ENCODE measurements at regions not wholly inside any gene's neighbourhood (a gene's known extent, or its start where the extent isn't known, plus 50 kb on each side); places are given as distances from the start of the nearest gene placed in this dataset.

DNA sequence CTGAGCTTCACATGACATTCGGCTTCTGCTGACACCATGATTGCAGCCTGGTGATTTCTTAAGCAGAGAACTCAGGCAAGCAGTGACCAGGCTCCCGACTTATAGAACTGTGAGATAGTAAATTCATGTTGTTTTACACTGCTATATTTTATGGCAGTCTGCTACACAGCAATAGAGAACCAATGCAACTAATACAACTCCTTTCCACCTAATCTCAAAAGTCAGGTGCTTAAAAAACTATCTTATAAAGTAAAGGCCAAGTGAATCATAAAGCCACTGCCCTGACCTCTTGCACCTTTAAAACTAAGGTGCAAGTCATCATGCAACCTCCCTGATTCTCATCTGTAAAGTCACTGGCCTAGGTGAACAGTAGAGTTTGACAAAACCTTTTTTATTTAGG is 95.3 kb upstream of the GLS start:
- DNase-seq: no peak

DNA sequence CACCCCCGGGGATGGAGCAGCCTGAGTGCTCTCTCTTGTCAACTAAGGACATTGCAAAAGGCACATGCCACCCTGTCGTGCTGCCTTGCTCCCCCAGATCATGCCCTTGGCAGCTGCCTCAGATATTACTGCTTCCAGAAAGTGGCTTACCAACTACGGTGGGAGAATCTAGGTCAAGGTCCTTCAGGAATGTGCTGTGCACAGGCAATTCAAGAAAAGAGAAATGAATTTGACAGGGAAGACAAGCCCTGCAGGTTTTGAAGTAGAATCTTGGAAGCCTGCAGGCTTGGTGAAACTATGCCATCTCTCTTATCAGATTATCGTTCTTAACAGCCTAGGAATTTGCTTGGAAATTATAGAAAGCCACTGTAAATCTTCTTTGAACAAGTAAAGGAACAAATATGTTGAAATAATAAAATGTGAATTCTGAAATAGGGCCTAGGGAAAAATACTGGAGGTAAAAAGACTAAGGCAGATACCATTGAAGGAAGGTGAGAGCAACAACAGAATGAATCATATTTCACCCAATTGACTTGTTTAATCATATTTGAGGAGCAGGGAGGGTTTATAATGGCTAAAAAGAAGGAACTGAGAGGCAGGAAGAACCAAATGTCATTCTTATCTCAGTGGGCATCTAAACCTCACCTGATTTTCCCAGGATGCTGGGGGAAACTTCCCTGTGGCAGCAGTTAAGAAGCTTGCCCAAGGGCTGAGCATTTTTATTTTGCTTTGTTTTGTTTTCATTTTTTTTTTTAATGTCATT is 94.0 kb upstream of the GLS start:
- peak in 1 of 14 donors; percentile 43 for DNase-seq

DNA sequence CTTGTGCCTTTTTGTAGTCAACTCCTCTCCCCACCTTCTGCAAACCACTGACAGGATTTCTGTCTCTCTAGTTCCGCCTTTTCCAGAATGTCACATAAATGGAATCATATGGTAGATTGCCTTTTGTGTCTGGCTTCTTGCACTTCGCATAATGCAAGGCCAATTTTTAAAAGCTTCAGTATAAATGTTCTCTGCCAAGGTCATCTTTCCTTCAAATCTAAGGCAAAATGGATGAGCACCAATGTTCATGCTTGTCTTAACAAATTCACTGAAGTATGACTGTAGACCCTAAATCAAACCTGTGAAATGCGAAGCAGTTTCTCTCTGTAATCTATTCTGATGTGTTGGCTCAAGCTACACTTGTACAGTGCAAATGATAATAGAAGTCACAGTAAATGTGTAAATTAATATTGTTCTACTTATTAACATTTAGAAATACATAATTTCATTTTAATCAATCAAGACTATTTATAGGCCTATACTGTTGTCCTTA is 92.8 kb upstream of the GLS start:
- DNase-seq: no peak

DNA sequence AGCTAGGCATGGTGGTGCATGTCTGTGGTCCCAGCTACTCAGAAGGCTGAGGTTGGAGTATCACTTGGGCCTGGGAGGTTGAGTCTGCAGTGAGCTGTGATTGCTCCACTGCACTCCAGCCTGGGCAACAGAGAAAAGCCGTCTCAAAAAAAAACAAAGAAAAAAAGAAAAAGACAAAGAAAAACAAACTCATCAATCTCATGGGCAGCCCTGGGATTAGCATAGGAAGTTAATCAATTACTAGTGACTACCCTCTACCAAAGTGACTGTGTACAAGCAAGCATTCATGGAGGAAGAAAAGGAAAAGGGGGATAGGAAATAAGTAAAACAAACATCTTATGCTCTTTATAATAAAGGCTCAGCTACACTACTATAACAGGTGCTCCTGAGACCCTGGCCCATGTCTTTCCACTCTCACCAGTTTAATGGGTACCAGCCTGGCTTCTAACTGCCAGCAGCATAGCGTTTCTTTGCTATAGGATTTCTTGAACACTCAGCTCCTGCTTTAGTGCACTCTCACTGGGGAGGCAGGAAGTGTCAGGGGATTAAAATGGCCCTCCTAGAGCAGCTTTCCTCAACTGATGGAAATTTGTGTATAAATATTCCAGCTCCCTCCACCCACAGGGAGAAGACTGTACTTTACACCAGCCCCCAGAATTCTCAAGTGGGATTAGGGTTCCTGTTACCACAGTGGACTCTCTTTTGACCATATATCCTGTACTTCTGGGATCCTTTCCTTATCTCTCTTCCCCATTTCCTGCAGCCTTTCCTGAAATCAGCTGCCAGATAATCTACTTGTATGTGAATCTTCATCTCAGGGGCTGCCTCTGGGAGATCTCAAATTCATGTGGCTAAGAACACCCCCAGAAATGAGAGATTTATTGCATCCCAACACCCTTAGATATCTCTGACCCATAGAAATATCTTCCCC is 91.3 kb upstream of the GLS start:
- DNase-seq: no peak

DNA sequence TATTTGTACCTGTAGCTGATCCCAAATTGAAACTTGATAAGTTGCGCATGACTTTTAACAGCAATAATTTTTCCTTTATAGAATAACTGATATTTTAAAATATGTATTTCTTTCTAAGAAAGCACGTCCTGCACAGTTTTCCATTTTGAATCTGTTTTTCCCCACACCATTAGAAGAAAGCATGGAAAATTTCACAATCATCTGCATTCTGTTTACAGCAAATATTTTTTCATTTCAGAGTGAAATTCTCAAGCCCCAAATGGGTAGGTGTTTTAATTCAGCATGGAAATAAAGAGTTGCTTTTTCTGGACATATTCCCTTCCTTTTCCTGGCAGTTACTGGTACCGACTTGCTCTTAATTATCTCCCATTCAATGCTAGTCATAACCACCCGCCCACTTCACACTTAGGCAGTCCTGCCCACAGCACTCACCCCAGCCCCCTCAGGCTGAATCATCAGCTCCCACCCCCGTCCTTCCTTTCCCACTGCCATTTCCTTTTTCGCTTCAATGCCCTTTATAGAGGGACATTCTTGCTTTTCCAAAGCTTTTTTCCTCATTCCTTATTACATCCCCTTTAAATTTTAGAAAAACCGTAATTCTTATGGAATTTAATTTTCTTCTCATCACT is 89.2 kb upstream of the GLS start:
- DNase-seq: peak in 1 of 14 donors; percentile 34

DNA sequence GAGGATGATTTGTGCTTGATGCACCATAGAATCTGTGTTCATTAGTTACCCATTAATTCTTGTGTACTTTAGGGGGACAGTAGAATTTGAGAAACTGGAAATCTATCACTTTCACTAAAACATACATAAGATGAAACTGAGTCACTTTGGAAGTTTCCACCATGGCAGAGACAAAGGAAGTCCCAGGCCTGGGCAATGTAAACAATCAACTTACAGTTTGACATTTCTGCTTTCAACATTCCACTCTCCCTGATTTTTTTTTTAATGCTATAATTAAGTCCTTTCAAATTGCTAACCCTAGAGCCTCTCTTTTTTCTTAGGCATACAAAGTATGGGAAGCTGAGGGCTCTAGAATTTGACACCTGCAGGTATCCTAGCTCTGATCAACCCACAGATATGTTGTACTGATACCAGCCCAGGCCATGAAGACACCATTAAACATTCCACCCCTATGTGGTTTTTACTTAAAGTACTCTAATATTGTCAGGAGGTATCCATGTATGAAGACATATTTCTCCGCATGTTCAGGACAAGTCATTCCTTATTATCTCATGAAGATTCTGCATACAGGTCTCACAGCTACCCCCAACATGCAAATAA is 88.5 kb upstream of the GLS start:
- no peak for DNase-seq

DNA sequence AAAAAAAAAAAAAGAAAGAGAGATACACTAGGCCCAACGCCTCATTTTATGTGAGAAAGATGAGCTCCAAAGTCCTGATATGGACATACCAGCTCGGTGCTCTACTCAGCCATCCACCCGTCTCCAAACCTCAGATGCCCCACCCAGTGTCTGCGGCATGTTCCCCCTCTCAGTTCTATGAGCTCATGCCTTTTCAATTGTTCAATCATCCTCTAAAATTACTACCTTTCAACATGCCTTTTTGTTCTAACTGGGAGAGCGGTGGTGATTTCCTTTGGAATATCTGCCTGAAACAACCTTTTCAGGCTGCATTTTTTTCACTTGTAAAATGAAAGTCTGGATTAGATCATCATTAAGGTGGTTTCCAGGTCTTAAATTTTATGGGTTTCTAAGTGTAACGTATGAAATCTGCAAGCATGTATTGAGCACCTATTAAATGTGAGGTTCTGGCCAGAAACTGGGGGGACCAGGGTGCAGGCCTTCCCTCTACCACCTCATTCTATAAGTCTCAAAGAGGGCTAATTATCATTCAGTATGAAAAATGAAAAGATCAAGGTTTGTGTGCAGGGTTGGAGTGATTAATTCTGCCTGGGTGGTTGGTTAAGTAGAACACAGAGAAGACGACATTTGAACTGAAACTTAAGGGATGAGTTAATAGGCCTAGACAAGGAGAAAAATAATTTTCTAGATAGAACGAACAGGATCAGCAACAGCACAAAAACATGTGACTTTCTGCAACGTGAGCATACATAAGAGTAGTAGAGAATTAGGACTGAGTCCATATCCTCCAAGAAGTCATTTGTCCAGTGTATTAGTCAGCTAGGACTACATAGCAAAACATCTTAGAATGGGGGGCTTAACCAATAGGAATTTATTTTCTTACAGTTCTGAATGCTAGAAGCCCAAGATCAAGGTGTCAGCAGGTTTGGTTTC is 87.4 kb upstream of the GLS start:
- no peak for DNase-seq

DNA sequence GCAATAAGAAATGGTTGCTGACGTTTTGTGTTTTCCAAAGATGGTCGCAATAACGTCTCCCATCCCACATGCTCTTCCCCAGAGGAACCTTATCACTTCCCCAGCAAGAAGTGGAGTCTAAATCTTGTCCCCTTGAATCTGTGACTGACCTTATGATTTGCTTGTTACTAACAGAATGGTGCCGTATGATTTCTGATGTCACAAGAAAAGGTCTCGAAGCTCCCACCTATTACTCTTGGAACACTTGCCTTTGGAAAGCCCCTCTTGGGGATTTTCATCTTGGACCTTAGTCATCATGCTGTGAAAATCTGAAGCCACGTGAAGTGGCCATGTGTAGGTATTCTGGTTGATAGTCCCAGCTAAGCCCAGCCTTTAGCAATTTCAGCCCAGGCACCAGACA is 86.2 kb upstream of the GLS start:
- DNase-seq: no peak

DNA sequence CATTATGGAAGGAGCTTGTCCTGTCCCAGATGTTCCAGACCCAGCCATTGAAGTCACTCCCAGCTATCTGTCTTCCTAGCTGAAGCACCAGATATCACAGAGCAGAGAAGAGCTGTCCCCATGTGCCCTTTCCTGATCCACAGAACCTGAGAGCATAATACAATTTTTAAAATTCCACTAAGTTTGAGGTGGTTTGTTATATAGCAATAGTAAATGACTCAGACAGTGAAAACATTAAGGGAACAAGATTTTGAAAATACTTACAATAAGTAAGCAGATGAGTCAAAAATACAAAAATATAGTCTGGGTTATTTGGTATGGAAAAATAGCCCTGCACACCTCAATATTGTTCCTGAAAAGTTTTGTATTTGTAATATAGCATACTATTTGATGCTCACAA is 85.8 kb upstream of the GLS start:
- no peak for DNase-seq

DNA sequence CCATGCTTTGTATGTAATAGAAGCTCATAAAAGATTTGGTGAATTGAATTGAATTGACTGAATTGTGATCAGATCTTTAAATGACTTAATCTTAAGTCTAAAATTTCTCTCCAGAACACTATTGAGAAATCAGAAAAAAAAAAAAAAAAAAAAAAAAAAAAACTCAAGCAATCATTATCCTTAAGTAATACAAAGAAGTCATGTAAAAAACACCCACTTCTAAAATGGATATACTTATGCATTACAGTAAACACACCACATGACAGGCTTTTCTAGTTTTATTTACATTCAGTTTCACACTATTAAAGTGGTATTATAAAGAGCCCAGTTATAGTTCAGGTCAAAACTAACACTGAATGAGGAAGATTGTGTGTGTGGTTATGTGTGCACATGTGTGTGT is 84.9 kb upstream of the GLS start:
- DNase-seq: no peak

DNA sequence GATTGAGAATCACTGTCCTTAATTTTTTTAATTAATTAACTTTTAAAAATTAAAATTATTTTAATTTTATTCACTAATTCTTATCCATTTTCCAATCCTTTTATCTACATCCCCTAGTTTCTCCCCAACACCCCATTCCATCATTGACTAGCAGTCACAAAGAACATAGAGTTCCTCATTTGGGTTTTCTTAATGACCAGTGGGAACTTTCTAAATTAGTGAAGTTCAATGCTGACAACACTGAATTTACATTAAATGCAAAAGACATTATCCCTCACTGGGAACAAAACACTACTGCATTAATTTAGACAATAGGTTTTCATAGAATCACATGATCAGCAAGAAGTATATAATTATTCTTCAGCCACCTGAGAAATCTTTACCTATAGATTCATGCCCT is 80.6 kb upstream of the GLS start:
- DNase-seq: no peak

DNA sequence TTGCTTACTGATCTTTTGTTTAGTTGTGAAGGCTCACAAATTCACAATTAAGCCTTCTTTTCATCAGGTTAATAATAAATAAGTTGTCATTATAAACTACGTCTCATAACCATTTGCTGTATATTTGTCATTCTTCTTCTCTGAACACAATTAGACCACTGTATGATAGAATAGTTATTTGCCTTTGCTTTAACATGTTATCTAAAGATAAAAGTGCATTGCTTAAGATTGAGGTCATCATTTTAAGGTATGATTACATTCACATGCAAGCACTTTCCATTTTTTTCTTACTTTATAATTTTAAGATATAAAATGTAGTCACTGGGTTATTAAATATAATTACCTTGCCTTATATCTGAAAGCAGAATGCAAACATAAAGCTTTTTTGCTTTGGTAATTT is 80.1 kb upstream of the GLS start:
- no peak for DNase-seq

DNA sequence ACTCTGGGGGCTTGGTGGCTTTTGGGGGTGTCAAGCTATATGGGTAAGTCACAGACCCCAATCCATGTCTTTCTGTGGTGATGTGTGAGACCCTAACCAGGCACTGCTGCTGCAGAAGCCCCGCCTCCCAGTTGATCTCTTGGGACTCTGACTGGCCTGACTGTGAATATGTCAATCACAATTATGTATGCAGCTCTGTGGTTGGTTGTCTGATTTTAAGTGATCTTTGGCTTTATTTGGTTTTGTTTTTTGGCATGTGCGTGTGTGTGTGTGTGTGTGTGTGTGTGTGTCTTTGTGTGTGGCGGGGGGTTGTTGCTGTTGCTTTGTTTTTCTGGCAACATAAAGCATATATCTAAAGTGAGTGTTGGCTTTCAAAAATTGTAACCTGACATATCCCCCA is 78.5 kb upstream of the GLS start:
- DNase-seq: no peak

DNA sequence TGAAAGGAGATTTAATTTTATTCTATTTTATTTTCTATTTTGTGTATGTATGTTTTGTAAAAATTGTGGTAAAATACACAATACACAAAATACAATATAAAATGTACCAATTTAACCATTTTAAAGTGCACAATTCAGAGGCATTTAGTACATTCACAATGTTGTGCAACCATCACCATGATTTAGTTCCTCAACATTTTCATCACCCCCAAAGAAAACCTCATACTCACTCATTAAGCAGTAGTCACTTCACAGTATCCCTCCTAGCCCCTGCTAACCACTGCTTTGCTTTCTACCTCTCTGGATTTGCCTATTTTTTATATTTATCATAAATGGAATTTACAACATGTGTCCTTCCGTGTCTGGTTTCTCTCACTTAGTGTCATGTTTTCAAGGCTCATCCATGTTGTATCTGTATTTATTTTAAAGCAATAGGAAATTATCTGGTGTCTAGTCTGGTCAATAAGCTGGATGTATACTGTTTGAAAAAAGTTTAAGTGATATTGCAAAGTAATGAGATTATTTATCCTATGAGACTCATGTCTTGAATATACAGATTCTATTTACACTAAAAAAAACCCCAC is 77.9 kb upstream of the GLS start:
- DNase-seq: no peak

DNA sequence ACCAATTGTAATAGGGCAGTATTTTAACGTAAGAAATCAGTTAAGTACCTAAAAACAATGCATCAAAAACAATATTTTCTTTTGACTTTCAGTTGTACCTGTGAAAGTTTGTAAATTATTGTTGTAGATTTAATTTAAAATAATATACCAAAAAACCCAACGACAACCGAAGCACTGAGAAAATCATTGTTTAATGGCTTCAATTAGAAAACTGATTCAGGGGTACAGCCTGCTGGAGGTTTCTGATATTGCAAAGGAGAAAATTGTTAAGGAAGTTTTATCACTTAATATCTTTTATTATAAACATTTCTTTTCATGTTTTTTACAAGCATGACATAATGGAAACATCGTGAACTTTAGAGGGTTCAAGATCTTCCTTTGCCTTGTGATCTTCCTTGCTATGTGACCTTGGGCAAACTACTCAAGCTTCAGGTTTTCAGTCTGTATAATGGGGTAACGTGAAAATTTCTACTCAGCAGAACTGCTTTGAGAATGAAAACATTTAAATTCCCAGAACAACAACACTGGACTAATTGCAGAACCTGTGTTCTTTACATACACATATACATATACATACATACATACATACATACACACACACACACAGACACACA is 76.3 kb upstream of the GLS start:
- peak in 1 of 14 donors; percentile 27 for DNase-seq

DNA sequence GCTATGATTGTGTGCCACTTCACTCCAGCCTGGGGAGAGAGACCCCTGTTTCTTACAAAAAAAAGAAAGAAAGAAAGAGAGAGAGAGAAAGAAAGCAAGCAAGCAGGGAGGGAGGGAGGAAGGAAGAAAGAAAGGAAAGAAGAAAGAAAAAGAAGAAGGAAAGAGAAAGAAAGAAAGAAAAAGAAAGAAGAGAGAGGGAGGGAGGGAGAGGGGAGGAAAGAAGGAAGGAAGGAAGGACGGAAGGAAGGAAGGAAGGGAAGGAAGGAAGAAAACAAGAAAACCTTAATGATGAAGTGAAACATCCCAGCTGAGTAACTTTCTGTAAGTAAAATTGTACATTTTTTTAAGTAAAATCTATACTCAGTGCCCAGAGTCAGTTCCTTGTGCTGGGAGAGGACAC is 75.5 kb upstream of the GLS start:
- DNase-seq: no peak

DNA sequence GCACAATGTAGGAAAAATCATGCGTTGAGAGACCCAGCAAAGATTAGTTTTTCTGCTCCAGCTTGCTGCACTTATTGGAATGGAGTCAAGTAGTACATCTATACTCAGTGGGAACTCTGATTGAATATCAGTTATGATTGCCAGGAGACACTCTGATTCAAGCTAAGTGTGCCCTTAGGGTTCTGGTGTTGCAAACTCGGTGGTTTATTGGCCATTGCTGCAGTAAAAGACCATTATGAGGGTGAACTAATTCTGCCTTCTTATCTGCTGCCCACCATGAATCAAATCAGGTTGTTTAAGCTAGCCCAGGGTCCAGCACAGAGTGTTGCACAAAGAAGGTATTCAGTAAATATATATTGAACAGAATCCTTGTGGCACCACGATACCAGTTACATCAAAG is 74.8 kb upstream of the GLS start:
- no peak for DNase-seq

DNA sequence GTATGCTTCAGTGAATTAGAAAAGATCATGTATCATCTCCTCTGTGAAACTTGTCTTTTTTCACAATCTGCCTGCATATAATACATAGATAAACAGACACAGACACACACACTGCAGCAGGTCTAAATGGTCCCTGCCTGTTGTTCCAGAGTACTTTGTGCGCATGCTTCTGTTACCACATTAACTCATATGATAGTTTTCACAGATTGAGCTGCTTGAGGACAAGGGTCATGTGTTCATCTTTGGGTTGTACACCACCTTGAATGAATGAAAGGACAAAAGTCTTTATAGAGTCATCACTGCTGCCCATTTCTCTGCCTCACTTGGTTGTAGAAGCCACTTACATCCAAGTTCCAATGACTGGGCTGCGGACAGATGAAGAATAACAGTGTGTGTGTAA is 72.7 kb upstream of the GLS start:
- no peak for DNase-seq

DNA sequence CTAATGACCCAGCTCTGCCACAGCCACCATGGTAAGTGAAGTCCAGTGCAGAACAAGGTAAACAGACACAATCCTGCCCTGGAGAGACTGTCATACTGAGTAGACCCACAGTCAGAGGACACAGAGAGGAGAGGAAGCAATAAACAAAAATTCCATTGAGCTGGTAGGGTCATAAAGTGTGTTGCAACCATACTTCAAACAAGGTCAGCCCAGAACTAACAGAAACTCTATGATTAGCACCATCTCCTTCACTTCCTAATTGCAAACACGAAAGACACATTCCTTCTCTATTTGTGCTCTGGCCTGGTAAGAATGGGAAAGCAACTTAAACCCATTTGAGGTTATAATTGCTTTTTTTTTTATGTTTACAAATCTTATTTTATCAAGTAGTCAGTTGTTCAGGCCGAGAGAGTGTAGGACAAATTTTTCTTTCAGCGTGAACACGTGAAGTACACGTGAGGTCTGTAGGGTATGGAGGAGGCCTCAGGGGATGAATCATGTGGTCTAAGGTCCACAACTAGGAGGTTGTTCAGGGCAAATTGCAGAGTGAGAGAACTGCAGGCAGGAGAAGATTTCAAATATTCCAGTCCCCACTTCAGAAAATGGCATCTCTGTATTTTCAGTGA is 71.4 kb upstream of the GLS start:
- DNase-seq: no peak

DNA sequence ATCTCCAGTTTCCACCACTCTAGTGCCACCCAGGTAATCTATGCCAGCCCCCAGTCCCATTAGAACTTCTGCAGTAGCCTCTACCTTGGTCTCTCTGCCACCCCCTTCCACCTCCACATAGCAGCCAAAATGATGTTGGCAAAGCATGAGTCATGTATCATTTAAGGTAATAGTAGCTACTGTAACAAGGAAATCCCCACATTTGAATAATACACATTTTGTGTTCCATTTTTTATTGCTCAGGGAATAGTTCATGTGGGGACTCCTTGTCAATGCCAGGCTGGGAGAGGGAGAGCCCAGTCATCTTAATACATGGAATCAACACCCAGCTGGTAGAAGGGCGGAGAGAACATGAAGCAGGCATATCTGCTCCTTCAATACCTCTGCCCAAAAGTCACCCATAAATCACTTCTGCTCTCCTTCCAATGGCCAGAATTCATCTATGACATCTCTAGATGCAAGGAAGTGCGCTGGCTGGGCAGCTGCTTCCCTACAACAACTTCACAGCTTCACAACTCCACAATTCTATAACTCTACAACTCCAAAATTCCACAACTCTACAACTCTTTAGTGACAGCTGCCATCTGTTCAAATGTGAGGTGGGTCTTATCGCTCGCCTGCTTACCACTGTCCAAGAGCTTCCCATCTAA is 70.6 kb upstream of the GLS start:
- no peak for DNase-seq
